NCI-H510A treated with DMSO at 0.1 percent for 48 hours (cell line): ENCODE measurements at regions not wholly inside any gene's neighbourhood (a gene's known extent, or its start where the extent isn't known, plus 50 kb on each side); places are given as distances from the start of the nearest gene placed in this dataset.
A peak's percentile ranks its signal among the peaks of the same experiment; 100 is the strongest.

Source experiments
- DNase-seq: peaks from one replicate; lab custom pipeline; 2025; lab: John Stamatoyannopoulos, UW

GRCh38 chr11:116505298-116506262 lies 267.2 kb downstream of the BUD13 start:
- DNase-seq: no peak

GRCh38 chr11:116504541-116505297 lies 268.1 kb downstream of the BUD13 start:
- DNase-seq: no peak

GRCh38 chr11:116503216-116504160 lies 269.3 kb downstream of the BUD13 start:
- DNase-seq: no peak

GRCh38 chr11:116502641-116503061 lies 270.1 kb downstream of the BUD13 start:
- DNase-seq: no peak

GRCh38 chr11:116501728-116502127 lies 271.1 kb downstream of the BUD13 start:
- no peak for DNase-seq

GRCh38 chr11:116500947-116501602 lies 271.7 kb downstream of the BUD13 start:
- no peak for DNase-seq

- no peak for DNase-seq
Observed at GRCh38 chr11:116500026-116500946, 272.5 kb downstream of the BUD13 start.

GRCh38 chr11:116499396-116500003 lies 273.3 kb downstream of the BUD13 start:
- peak; percentile 40 for DNase-seq

- no peak for DNase-seq
Observed at GRCh38 chr11:116498161-116498560, 274.6 kb downstream of the BUD13 start.

GRCh38 chr11:116492600-116492999 lies 280.2 kb downstream of the BUD13 start:
- DNase-seq: no peak

- no peak for DNase-seq
Observed at GRCh38 chr11:116488836-116489389, 283.9 kb downstream of the BUD13 start.

GRCh38 chr11:116485425-116485824 lies 287.4 kb downstream of the BUD13 start:
- no peak for DNase-seq

GRCh38 chr11:116482716-116483115 lies 290.1 kb downstream of the BUD13 start:
- no peak for DNase-seq

GRCh38 chr11:116481126-116481675 lies 291.6 kb downstream of the BUD13 start:
- no peak for DNase-seq

GRCh38 chr11:116478669-116479668 lies 293.8 kb downstream of the BUD13 start:
- no peak for DNase-seq

- DNase-seq: no peak
Observed at GRCh38 chr11:116478205-116478604, 294.6 kb downstream of the BUD13 start.

- no peak for DNase-seq
Observed at GRCh38 chr11:116473790-116474346, 298.9 kb downstream of the BUD13 start.
